CD14-positive monocyte (primary cell): ENCODE measurements at regions not wholly inside any gene's neighbourhood (a gene's known extent, or its start where the extent isn't known, plus 50 kb on each side); places are given as distances from the start of the nearest gene placed in this dataset.

Source experiments
- DNase-seq, 3 donors: peaks; one replicate each; pipeline ENCODE4 v3.0.0-alpha.2; 2011 to 2022
- H2AFZ ChIP-seq: 2 replicates; pipeline ENCODE4 v1.6.0; 2012; ENCODE audit warnings: mild to moderate bottlenecking, low read depth, low read length, inconsistent platforms; ENCODE audit not compliant: insufficient read depth, poor library complexity, severe bottlenecking
- H3K27ac ChIP-seq, 2 donors: 1 replicate in 1 of 2; 2 replicates in 1 of 2; pipeline ENCODE4 v1.5.1; 2012 to 2013; ENCODE audit warnings: low read length in 2 of 2, control low read depth in 1 of 2, inconsistent platforms in 1 of 2, low read depth in 1 of 2, mild to moderate bottlenecking in 1 of 2
- H3K27me3 ChIP-seq, 2 donors: one replicate each; pipeline versions ENCODE4 v1.6.0 to v1.6.1; 2011 to 2013; ENCODE audit warnings: low read length in 2 of 2; ENCODE audit not compliant: control insufficient read depth in 2 of 2, insufficient read depth in 2 of 2
- H3K36me3 ChIP-seq, 2 donors: replicated peaks in 1 of 2; 1 replicate in 1 of 2; 2 replicates in 1 of 2; pipeline versions ENCODE4 v1.5.1 to v1.6.1; 2012 to 2013; ENCODE audit warnings: low read length in 2 of 2, control low read depth in 1 of 2, inconsistent platforms in 1 of 2, mild to moderate bottlenecking in 1 of 2; ENCODE audit not compliant: insufficient read depth in 2 of 2, control insufficient read depth in 1 of 2
- H3K4me1 ChIP-seq, 2 donors: 1 replicate in 1 of 2; 2 replicates in 1 of 2; pipeline versions ENCODE4 v1.5.1 to v1.6.1; 2012 to 2013; ENCODE audit warnings: low read length in 2 of 2, control low read depth in 1 of 2, inconsistent platforms in 1 of 2, mild to moderate bottlenecking in 1 of 2, moderate library complexity in 1 of 2; ENCODE audit not compliant: insufficient read depth in 2 of 2, control insufficient read depth in 1 of 2
- H3K4me2 ChIP-seq: replicated peaks from 2 replicates; pipeline ENCODE3; 2012; ENCODE audit warnings: low read length, moderate library complexity, mild to moderate bottlenecking; ENCODE audit not compliant: poor library complexity, severe bottlenecking; ENCODE audit errors: extremely low read depth
- H3K4me3 ChIP-seq, 3 experiments: fragments of 200-600 bp in 1 of 3; sonication (generic) in 1 of 3; replicated peaks in 1 of 3; 1 replicate in 2 of 3; 2 replicates in 1 of 3; pipeline ENCODE4 v1.5.1; 2011 to 2013; ENCODE audit warnings: low read length in 3 of 3, mild to moderate bottlenecking in 3 of 3, control low read depth in 2 of 3, low read depth in 2 of 3, inconsistent platforms in 1 of 3, moderate library complexity in 1 of 3
- H3K79me2 ChIP-seq: 2 replicates; pipeline ENCODE4 v1.6.0; 2012; ENCODE audit warnings: mild to moderate bottlenecking, control low read depth, inconsistent platforms, low read length, moderate library complexity; ENCODE audit not compliant: insufficient read depth
- H3K9ac ChIP-seq: 2 replicates; pipeline ENCODE4 v1.6.0; 2017; ENCODE audit warnings: low read length, mild to moderate bottlenecking; ENCODE audit not compliant: insufficient read depth, poor library complexity, severe bottlenecking
- H3K9me3 ChIP-seq, 2 donors: replicated peaks in 1 of 2; 1 replicate in 1 of 2; 2 replicates in 1 of 2; pipeline versions ENCODE4 v1.5.1 to v1.6.1; 2012 to 2013; ENCODE audit warnings: low read length in 2 of 2, control low read depth in 1 of 2; ENCODE audit not compliant: control insufficient read depth in 1 of 2, insufficient read depth in 1 of 2
- H4K20me1 ChIP-seq: 2 replicates; pipeline ENCODE4 v1.6.0; 2012; ENCODE audit warnings: mild to moderate bottlenecking, low read length, control low read depth, moderate library complexity; ENCODE audit not compliant: insufficient read depth
- H3K27ac Mint-ChIP-seq, 7 donors: one replicate each; pipeline ENCODE4 v1.8.0; 2020; ENCODE audit warnings: mild to moderate bottlenecking in 7 of 7, mixed read lengths in 7 of 7, moderate library complexity in 6 of 7, inconsistent platforms in 2 of 7
- H3K27me3 Mint-ChIP-seq, 3 donors: one replicate each; pipeline ENCODE4 v1.8.0; 2021 to 2022; ENCODE audit warnings: low read depth in 3 of 3, mild to moderate bottlenecking in 3 of 3, mixed read lengths in 3 of 3, moderate library complexity in 3 of 3, inconsistent platforms in 1 of 3
- H3K36me3 Mint-ChIP-seq, 2 donors: one replicate each; pipeline ENCODE4 v1.8.0; 2020; ENCODE audit warnings: mixed read lengths in 2 of 2, inconsistent platforms in 1 of 2, mild to moderate bottlenecking in 1 of 2
- H3K4me1 Mint-ChIP-seq: one replicate; pipeline ENCODE4 v1.8.0; 2020; ENCODE audit warnings: mild to moderate bottlenecking, mixed read lengths
- H3K4me3 Mint-ChIP-seq, 2 donors: one replicate each; pipeline ENCODE4 v1.8.0; 2020; ENCODE audit warnings: mild to moderate bottlenecking in 2 of 2, mixed read lengths in 2 of 2, moderate library complexity in 1 of 2
- H3K9me3 Mint-ChIP-seq, 7 donors: one replicate each; pipeline ENCODE4 v1.8.0; 2020 to 2022; ENCODE audit warnings: mixed read lengths in 7 of 7, mild to moderate bottlenecking in 6 of 7, moderate library complexity in 6 of 7, inconsistent platforms in 2 of 7
- CTCF ChIP-seq: fragments of 200-600 bp; IDR thresholded peaks from one replicate; pipeline ENCODE4 v1.8.0; 2022; ENCODE audit warnings: antibody characterized with exemption, mild to moderate bottlenecking
- WGBS: methylation state at CpG from one replicate; pipeline ENCODE4 v1.1.5; 2013; ENCODE audit warnings: missing lambda C conversion rate; ENCODE audit not compliant: insufficient coverage; 5-methylcytosine and 5-hydroxymethylcytosine counted together
- intact Hi-C, 2 donors: fragments of 100-400 bp; cut with micrococcal nuclease; formaldehyde crosslinking; loops; one replicate each; pipeline versions ENCODE4 v1.15.0 to v1.15.1; 2023

DNA sequence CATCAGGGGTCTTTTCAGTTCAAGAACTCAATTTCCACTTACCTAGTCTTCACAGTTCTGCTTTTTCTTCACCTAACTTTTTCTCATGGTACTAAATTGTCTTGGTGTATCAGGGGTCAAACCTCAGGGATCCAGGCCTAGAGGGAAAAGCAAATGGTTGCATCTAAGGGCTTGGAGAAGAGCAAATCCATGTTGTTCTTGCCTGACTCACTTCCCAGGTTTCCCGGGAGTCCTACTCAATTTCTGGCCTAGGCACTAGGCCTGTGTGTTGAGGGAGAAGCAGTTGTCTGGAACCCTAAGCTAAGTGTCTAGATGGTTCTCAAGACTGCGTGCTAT, 191.9 kb upstream of the STK26 start:
- H3K27me3 ChIP-seq = peaks cover 0 to 54% of the 10 kb centered on the region in 2 donors
- H2AFZ ChIP-seq = peak overlapping the region; percentile 78
- WGBS = no CpG with 5 or more reads among the region's 2 CpGs
- no peak for TF ChIP-seq CTCF
- Mint-ChIP-seq H3K4me1 (peaks cover 23% of the 10 kb centered on the region), H3K27ac (peak overlapping the region; percentile 72 to 91 (median 80)), H3K27me3 (peaks cover 0 to 35% (median 0%) of the 10 kb centered on the region in 3 donors), H3K4me3 (peak overlapping the region; percentile 40 to 86), H3K36me3 (no peaks in the 10 kb centered on the region), H3K9me3 (no peaks in the 10 kb centered on the region)
- peak overlapping the region; percentile 43 to 69 (median 46) for H3K4me3 ChIP-seq
- no peaks in the 10 kb centered on the region for H3K9me3 ChIP-seq
- H3K9ac ChIP-seq = peak overlapping the region; percentile 35
- peak overlapping the region; percentile 69 for H3K4me2 ChIP-seq
- intact Hi-C loops = no loop called here
- DNase-seq = no peak
- peak overlapping the region in 1 of 2 donors; percentile 65 for H3K27ac ChIP-seq
- H4K20me1 ChIP-seq = no peaks in the 10 kb centered on the region
- H3K79me2 ChIP-seq = no peaks in the 10 kb centered on the region
- H3K36me3 ChIP-seq = no peaks in the 10 kb centered on the region
- peaks cover 15 to 18% of the 10 kb centered on the region in 2 donors for H3K4me1 ChIP-seq

- no peak overlapping the region for H3K4me2 ChIP-seq
- Mint-ChIP-seq H3K9me3 (no peaks in the 10 kb centered on the region), H3K27me3 (peaks cover 0 to 26% (median 0%) of the 10 kb centered on the region in 3 donors), H3K27ac (no peak overlapping the region), H3K4me3 (no peak overlapping the region), H3K4me1 (peaks cover 9% of the 10 kb centered on the region), H3K36me3 (no peaks in the 10 kb centered on the region)
- H3K4me3 ChIP-seq = no peak overlapping the region
- intact Hi-C loops = no loop called here
- H3K27me3 ChIP-seq = peaks cover 0 to 46% of the 10 kb centered on the region in 2 donors
- TF ChIP-seq CTCF = no peak
- H3K36me3 ChIP-seq = no peaks in the 10 kb centered on the region
- H3K27ac ChIP-seq = no peak overlapping the region
- H3K9me3 ChIP-seq = no peaks in the 10 kb centered on the region
- no peaks in the 10 kb centered on the region for H3K79me2 ChIP-seq
- H3K4me1 ChIP-seq = peaks cover 3 to 4% of the 10 kb centered on the region in 2 donors
- no peaks in the 10 kb centered on the region for H4K20me1 ChIP-seq
- H2AFZ ChIP-seq = no peak overlapping the region
- no CpG with 5 or more reads among the region's 3 CpGs for WGBS
- no peak overlapping the region for H3K9ac ChIP-seq
- no peak for DNase-seq
Measured at GRCh38 chrX:131836161-131836560, 186.9 kb upstream of the STK26 start.
